MCF 10A (cell line): ENCODE measurements at regions not wholly inside any gene's neighbourhood (a gene's known extent, or its start where the extent isn't known, plus 50 kb on each side); places are given as distances from the start of the nearest gene placed in this dataset.

Source experiments
- BruUV-seq: library from RNA; stranded (reverse); fragments of 400-500 nt; replicated peaks from 2 replicates; lab custom pipeline; 2021; lab: Mats Ljungman, UMichigan
- CTCF ChIA-PET: fragments of 300-600 bp; sonication (Branson Sonifier 250); formaldehyde crosslinking; extraction: SDS; loops from one replicate; lab custom pipeline; 2021; ENCODE audit warnings: antibody characterized with exemption, inconsistent platforms; lab: Yijun Ruan, JAX
- POLR2A ChIA-PET: fragments of 300-600, 350-650 bp; sonication (Branson Sonifier 250); formaldehyde crosslinking; extraction: SDS; loops from one replicate; lab custom pipeline; 2020; ENCODE audit warnings: antibody characterized with exemption, inconsistent platforms; lab: Yijun Ruan, JAX
- DNase-seq: peaks from one replicate; pipeline ENCODE4 v3.0.0-alpha.2; 2018; ENCODE audit not compliant: unreplicated experiment
- H3K27ac Mint-ChIP-seq: one replicate; pipeline ENCODE4 v1.8.0; 2022; ENCODE audit warnings: mild to moderate bottlenecking, low read depth, mixed read lengths; ENCODE audit not compliant: unreplicated experiment
- H3K27me3 Mint-ChIP-seq: one replicate; pipeline ENCODE4 v1.8.0; 2022; ENCODE audit warnings: mixed read lengths; ENCODE audit not compliant: insufficient read depth, unreplicated experiment
- H3K36me3 Mint-ChIP-seq: one replicate; pipeline ENCODE4 v1.8.0; 2022; ENCODE audit warnings: mild to moderate bottlenecking, moderate library complexity, mixed read lengths; ENCODE audit not compliant: insufficient read depth, unreplicated experiment
- H3K4me1 Mint-ChIP-seq: one replicate; pipeline ENCODE4 v1.8.0; 2022; ENCODE audit warnings: mixed read lengths; ENCODE audit not compliant: insufficient read depth, unreplicated experiment
- H3K4me3 Mint-ChIP-seq: one replicate; pipeline ENCODE4 v1.8.0; 2022; ENCODE audit warnings: mild to moderate bottlenecking, moderate library complexity, mixed read lengths; ENCODE audit not compliant: unreplicated experiment
- H3K9me3 Mint-ChIP-seq: one replicate; pipeline ENCODE4 v1.8.0; 2022; ENCODE audit warnings: mixed read lengths; ENCODE audit not compliant: unreplicated experiment
- intact Hi-C: fragments of 100-400 bp; cut with micrococcal nuclease; formaldehyde crosslinking; loops from 2 replicates; pipeline ENCODE4 v1.14.1; 2022
- TF ChIP-seq, protein P1 (sequence below): fragments of 200-600 bp; IDR thresholded peaks from one replicate; pipeline ENCODE4 v1.8.0; 2022; ENCODE audit warnings: antibody characterized with exemption, mild to moderate bottlenecking; ENCODE audit not compliant: unreplicated experiment

DNA sequence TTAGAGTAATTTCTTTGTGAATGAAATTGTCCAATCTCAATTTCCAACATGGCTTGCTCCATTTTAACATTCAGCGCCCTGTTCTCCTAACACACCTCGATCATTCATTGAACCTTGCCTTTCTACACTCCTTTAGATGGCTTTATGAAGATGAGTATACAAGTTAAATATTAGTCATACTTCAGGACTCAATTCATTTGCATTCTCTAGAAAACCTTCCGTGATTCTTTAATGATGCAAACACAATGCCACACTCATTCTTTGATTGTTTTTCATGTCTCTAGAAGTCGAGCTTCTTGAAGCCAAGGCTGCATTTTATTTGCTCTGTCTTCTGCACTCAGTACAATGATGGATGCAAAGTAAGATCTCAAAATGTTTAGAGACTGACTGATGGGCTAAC is 641.2 kb downstream of the DOK5 start:
- H3K27ac Mint-ChIP-seq, result no peak overlapping the region
- H3K9me3 Mint-ChIP-seq, result no peaks in the 10 kb centered on the region
- DNase-seq, result no peak
- ChIA-PET POLR2A (no interaction called here), CTCF (interaction anchor here (0.5 to 0.7 kb wide), 2 partner anchors 715 to 1326 kb away, joined by 3 read pairs; no protein-coding TSS in a partner anchor)
- TF ChIP-seq, protein P1, sequence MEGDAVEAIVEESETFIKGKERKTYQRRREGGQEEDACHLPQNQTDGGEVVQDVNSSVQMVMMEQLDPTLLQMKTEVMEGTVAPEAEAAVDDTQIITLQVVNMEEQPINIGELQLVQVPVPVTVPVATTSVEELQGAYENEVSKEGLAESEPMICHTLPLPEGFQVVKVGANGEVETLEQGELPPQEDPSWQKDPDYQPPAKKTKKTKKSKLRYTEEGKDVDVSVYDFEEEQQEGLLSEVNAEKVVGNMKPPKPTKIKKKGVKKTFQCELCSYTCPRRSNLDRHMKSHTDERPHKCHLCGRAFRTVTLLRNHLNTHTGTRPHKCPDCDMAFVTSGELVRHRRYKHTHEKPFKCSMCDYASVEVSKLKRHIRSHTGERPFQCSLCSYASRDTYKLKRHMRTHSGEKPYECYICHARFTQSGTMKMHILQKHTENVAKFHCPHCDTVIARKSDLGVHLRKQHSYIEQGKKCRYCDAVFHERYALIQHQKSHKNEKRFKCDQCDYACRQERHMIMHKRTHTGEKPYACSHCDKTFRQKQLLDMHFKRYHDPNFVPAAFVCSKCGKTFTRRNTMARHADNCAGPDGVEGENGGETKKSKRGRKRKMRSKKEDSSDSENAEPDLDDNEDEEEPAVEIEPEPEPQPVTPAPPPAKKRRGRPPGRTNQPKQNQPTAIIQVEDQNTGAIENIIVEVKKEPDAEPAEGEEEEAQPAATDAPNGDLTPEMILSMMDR, result no peak
- H3K36me3 Mint-ChIP-seq, result no peaks in the 10 kb centered on the region
- no peaks in the 10 kb centered on the region for H3K4me1 Mint-ChIP-seq
- no TSS peak for BruUV-seq
- H3K4me3 Mint-ChIP-seq, result no peak overlapping the region
- intact Hi-C loops, result no loop called here
- no peaks in the 10 kb centered on the region for H3K27me3 Mint-ChIP-seq

DNA sequence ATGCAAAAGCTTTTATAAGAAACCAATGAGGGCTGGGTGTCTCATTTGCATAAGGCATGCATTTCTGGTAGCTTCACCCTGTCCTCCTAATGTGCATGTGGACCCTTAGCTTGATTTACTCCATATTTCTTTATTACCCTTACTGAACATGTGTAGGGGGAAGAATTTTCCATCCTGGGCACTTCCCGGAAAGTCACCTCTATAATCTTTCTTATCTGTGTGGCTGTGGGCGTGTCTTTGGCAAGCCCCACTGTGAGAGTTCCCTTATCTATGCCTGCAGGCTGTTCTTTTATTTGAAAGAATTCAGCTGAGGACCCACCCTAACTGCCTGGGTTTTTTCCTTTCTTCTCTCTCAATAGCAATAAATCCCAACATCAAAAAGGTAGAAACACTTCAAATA is 627.8 kb downstream of the DOK5 start:
- H3K36me3 Mint-ChIP-seq, result no peaks in the 10 kb centered on the region
- ChIA-PET POLR2A (no interaction called here), CTCF (no interaction called here)
- no peaks in the 10 kb centered on the region for H3K4me1 Mint-ChIP-seq
- TF ChIP-seq, protein P1, result no peak
- peaks cover 14% of the 10 kb centered on the region for H3K9me3 Mint-ChIP-seq
- BruUV-seq, result no TSS peak
- H3K27me3 Mint-ChIP-seq, result no peaks in the 10 kb centered on the region
- intact Hi-C loops, result no loop called here
- no peak overlapping the region for H3K4me3 Mint-ChIP-seq
- no peak for DNase-seq
- no peak overlapping the region for H3K27ac Mint-ChIP-seq

DNA sequence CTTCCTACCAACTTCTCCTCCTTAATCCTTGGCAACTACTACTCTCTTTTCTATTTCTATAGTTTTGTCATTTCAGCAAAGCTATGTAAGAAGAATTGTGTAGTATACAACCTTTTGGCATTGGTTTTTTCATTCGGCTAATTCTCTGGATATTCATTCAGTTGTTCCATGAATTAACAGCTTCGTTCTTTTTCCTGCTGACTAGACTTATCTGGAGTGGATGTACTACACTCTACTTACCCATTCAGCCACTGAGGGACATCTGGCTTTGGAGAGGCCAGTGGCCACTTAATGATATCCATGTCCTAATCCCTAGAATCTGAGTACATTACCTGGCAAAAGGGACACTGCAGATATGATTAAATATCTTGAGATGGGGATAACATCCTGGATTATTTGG is 623.9 kb downstream of the DOK5 start:
- Mint-ChIP-seq H3K36me3 (no peaks in the 10 kb centered on the region), H3K4me1 (no peaks in the 10 kb centered on the region), H3K27ac (no peak overlapping the region), H3K9me3 (peaks cover 18% of the 10 kb centered on the region), H3K27me3 (no peaks in the 10 kb centered on the region), H3K4me3 (no peak overlapping the region)
- TF ChIP-seq, protein P1, result no peak
- POLR2A ChIA-PET, result no interaction called here
- DNase-seq, result no peak
- CTCF ChIA-PET, result interaction anchor here (0.6 kb wide), 1 partner anchor 1184 kb away, joined by 5 read pairs; no protein-coding TSS in a partner anchor
- BruUV-seq, result no TSS peak
- intact Hi-C loops, result no loop called here

DNA sequence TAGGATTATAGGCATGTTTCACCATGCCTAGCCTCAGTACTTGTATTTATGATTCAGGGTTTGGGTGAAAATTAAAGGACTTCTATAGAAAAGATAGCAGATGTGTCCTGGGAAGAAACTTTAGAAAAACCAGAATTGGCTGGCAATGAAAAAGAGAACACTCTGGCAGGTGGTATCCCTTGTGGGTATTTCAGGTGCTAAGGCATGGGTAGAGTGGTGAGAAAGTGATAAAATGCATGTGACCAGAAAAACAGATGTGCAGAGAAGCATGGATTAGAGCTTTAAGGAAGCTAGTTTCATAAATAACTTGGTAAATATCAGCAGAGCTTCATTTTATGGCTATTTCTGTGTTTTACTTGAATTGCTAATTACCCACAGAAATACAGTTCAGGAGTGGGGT is 622.2 kb downstream of the DOK5 start:
- no peaks in the 10 kb centered on the region for H3K36me3 Mint-ChIP-seq
- no peaks in the 10 kb centered on the region for H3K27me3 Mint-ChIP-seq
- BruUV-seq, result no TSS peak
- intact Hi-C loops, result no loop called here
- H3K27ac Mint-ChIP-seq, result no peak overlapping the region
- peaks cover 28% of the 10 kb centered on the region for H3K9me3 Mint-ChIP-seq
- no peak for DNase-seq
- TF ChIP-seq, protein P1, result no peak
- H3K4me3 Mint-ChIP-seq, result no peak overlapping the region
- ChIA-PET POLR2A (no interaction called here), CTCF (no interaction called here)
- no peaks in the 10 kb centered on the region for H3K4me1 Mint-ChIP-seq
